SIG-M5 treated with dmso at 0.1 percent for 504 hours (cell line): ENCODE measurements at regions not wholly inside any gene's neighbourhood (a gene's known extent, or its start where the extent isn't known, plus 50 kb on each side); places are given as distances from the start of the nearest gene placed in this dataset.

ENCODE experiments used
- DNase-seq: peaks from one replicate; lab custom pipeline; 2025; ENCODE audit not compliant: unreplicated experiment; lab: John Stamatoyannopoulos, UW

DNA sequence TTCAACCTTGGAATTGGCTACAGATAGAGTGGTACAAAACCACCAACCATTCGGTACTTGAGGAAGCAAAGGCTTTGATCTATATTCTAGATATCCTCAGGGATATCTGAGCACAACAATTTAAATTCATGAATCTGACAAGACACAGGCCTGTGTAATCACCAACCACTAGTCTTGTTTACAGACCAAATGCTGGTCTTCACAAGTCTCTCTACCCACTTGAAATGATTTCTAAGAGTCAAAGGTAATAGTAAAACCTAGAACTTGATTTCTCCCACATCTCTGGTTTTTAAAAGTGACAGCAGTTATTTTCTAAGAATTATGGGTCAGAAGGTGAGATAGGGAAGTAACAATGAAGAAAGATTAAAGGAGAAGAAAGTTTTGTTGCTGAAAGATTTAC is 613.7 kb upstream of the ACVR2A start:
- DNase-seq: no peak

DNA sequence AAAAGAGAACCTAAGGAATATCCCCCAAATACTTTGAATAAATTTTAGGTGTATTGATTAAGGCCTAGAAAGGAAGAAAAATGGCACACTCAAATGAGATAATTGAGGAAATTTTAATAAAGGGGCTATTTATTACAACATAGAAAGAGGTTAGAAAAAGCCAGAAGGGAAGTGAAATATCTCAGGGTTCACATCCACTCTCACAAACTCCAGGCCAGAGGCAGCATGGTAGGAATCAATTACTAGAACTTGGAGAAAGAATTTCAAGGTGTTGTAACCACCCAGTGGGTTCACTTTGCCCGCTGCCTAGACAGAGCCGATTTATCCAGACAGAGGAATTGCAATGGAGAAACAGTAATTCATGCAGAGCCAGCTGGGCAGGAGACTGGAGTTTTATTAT is 617.5 kb upstream of the ACVR2A start:
- DNase-seq: no peak

DNA sequence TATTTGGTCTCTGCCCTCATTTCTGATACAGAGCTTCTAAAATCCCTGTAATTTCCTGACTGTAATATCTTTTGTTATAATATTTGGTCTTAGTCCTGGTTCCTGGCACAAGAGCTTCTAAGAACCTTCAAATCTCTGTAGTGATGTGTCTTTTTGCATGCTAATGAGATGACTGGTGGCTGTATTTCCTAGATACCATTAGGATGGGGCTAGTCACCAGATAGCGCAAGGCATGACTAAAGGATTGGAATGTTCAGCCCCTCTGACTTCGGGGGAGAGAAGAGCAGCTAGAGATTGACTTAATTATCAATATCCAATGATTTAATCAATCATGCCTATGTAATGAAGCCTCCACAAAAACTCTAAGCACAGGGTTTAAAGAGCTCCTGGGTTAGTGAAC is 620.8 kb upstream of the ACVR2A start:
- no peak for DNase-seq

DNA sequence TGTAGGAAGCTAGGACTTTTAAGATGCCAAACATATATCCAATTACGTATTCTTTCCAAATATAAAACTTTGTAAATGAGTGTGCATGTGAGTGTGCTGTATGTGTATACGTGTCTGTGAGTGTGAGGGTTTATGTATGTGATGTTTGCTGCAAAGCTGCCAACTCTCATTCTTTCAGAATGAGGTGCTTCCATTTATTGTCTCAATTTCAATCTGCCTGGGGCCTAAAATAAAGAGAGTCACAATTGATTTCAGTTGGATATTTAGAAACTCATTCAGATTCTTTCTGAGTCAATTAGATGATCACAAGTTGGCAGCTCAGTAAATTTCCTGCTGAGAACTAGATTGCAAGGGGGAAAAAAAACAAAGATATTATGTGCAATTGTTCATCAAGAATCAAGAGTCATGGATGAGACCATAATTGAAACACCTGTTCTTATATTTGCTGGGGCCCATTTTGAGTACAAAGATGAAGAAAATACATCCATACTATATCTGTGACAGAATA is 621.2 kb upstream of the ACVR2A start:
- no peak for DNase-seq

DNA sequence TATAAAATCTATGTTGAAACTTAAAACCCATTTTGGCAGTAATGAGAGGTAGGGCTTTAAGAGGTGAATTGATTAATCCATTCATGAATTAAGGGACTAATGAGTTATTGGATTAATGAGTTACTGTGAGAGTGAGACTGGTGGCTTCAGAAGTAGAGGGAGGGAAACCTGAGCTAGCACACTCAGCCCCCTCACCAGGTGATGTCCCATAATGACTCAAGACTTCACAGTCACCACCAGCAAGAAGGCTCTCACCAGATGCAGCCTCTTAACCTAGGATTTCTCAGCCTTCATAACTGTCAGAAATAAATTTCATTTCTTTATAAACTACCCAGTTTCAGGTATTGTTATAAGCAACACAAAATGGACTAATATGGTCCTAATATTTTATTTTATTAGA is 621.7 kb upstream of the ACVR2A start:
- DNase-seq: no peak

DNA sequence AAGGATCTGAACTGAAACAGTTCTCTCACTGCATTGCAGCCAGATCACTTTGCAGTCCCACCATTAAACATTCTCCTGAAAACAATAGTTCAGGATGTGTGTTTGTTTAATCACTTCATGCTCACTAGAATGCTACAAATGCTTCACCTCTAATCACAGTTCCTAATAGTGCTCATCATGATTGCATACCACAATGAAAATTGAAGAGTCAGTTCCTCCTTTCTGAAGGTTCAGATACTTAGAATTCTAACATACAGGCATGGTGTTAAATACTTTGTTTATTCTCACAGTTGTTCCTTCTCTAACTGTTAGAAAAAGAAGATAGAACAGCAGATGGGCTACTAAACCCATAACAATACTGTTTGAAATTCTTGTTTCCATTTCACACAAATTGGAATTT is 622.3 kb upstream of the ACVR2A start:
- no peak for DNase-seq

DNA sequence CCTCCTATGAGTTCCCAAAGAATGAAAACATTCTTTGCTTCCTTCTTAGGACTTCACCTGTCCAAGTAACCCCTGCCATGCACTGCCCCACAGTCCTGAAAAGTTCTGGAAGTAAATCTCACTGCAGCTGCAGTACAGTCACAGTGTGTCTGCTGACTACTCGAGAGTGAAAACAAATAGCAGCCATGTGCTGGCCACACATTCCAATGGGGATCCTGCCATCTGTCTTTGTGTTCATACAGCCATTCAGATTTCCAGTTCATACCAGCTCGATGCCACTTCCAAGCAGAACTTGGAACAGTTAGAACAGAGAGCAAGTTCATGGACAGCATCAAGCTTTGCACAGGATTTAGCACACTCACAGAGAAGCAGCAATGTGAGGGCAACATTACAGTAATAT is 629.9 kb upstream of the ACVR2A start:
- no peak for DNase-seq

DNA sequence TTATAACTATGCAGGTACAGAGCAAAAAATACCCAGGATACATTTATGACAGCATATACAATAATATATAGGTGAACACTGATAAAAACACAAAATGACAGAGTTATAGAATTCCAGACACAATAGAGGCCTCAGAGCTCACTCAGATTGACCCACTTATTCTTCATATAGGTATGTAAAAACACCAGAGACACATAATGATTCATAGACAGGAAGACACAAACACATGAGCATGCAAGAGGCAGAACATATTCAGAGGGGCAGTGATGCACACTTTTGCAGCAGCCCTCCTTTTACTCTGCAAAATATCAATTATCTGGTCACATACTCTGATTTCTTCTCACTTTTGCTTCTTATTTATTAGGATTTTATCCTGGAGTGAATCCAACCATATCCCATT is 633.3 kb upstream of the ACVR2A start:
- no peak for DNase-seq

DNA sequence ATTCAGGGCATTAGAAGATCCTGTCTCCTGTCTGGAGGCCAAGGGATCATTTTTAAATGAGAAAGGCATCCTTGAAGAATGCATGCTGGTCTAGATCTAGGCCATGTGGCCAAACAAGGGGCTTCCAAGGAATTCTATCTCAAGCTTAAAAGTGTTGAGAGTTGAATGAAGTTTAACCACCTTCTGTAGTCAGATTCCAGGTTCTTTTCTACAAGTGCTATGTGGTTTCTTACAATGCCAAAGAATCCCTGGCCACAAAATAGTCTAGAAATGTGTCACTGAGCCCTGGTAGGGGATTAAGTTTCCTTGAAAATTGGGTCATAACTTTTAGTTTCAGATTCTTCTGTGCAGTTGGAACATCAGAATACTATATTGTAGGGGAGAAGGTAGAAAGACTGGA is 640.7 kb upstream of the ACVR2A start:
- DNase-seq: no peak

DNA sequence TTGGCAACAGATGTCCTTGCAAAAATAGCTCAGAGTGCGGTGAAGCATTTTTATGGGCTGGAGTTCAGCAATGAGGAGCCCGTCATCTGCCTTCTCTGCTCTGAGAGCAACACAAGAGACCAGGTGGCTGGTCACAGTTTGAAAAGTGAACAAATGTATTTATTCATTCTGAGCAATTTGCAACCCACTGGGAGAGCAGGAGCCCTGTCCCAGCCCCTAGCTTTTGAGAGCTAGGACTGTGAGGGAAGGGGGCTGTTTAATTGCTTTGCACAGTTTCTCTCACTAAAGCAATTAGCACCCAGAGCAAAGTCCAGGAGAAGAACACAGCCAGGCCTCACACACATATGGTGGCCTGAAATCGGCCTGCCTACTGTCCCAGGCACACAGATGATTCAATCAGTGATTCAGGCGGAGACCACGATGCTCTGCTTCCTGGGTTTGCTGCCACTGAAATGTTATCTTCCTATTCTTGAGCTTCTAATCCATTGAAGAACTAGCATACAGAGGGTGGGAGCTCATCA is 646.1 kb upstream of the ACVR2A start:
- no peak for DNase-seq

DNA sequence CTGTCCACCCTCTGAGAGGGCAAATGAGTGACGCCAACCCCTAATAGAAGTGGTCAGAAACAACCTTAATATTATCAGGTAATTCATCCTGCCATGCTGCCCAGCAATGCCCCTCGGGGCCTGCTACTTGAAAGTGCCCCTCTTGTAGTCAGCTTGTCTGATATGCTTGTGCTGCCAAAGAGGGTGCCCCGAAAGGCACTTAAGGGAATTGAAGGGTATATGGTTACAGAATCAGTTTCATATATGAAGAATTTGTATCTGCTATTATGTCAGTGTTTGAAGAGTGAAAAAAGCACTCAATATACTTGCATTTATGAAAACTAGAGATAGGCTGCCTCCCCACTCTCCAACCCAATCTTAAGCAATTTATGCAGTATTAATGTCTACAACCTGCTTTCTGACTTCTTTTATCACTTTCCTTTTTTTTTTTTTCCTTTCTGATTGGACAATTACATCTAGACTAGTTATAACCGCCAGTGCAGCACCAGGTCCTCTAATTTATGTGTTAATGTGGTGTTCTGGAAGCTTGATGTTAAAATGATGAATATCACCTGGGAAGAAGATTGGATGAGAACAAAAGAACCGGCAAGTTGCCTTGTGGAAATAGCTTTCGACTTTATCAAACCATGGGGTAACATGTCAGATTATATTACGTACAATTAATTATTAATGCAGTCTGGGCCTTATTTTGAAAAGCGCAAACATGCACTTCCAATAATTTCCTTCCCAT is 646.9 kb upstream of the ACVR2A start:
- DNase-seq: no peak

DNA sequence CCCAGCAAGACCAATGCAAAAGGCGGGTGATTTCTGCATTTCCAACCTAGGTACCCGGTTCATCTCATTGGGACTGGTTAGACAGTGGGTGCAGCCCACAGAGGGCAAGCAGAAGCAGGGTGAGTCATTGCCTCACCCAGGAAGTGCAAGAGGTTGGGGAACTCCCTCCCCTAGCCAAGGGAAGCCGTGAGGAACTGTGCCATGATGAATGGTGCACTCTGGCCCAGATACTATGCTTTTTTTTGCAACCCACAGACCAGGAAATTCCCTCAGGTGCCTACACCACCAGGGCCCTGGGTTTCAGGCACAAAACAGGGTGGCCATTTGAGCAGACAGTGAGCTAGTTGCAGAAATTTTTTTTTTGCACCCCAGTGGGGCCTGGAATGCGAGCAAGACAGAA is 662.6 kb upstream of the ACVR2A start:
- no peak for DNase-seq

DNA sequence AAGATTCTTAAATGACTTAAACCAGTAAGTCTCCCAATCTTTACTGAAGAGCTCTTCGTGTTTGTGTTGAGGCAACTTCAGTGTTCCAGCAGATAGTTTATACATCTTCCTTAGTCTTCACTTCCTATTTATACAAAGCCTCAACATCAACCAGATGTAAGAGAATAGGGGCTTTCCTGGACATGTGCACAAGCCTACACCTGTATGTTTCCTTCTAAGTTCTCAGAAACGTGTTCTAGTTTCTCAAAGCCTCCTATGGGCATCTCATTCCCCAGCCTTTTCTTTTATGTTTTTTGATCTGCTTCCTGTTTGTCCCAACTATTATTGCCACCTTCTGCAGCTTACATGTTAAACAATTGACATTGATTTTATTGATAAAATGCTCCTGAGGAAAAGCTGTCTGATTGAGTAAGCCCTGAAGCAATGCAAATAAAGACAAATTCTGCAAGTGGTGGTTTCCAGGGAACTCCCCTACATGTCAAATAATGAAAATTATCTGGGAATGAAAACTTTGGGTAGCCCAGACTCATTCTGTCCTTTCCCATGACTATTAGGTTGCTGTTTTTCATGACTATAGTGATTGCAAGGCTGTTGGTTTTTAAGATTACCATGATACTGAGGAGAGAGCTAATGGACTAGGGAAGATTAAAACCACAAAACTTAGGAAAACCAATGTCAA is 663.3 kb upstream of the ACVR2A start:
- DNase-seq: no peak

DNA sequence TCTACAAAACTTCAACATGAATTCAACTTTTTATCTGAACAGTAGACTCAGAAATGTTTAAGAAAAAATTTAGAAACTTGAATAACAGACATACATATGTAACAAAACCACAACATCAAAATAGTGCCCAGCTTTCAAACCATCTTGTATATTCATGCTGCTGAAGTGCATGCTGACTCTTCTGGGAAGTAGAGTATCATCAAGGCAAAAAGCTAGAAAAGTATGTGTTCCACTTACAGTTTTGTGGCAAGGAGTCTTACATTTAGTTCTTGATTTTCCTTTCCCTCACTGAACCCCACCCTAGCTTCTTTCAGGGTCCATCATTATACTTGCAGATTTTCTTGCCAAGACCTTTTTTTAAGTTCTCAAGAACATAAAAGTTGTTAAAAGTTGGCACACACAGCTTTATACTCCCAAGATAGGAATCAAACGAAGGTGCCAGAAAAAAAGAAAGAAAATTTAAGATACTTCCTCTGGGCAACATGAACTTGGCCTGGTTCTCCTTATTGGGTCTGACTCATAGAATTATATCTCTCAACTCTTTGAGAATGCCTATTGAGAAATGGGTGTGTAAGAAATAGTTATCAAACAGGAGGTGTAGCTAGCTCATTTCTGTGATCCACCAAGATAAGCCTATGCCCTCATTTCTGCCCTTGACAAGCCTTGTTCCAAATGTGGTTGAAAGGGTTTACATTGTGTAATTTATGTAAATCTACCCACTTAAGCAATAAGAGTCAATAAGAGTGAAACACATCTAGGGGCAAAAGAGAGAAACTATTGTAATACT is 667.6 kb upstream of the ACVR2A start:
- no peak for DNase-seq

DNA sequence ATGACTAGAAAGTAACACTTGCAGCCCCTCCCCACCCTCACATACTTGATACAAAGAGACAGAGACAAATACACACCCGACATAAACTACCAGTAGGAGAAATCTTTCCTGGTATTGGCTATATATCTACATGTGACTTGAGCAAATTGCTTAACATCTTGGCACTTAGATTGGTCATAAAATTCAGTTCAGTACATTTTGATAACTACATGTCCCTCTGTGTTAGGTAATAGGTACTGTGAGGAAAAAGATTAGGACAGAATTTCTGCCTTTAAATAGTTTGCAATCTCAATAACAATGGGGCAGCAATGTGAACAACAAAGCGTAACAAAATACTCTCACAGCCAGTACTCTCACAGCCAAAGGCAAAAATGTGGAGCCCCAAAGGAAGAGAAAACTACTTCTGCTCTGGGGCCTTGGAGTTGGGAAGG is 670.0 kb upstream of the ACVR2A start:
- no peak for DNase-seq

DNA sequence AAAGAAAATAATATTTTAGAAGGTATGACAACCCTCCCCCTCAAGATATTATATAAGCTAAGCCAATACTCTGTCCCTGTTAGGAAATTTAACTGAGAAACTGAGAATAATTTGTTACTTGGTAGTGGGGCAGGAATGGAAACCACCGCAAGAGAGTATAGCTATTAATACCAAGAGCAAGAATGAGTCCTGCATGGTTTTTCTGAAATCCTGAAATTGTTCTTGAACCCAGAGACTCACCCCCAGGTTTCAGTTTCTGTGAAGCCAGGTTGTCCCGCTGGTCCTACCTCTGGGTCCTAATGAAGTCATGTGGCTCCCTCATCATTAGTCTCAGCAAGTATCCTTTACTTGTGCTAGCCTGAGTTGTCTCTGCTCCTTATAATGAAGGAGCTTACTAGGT is 671.0 kb upstream of the ACVR2A start:
- no peak for DNase-seq

DNA sequence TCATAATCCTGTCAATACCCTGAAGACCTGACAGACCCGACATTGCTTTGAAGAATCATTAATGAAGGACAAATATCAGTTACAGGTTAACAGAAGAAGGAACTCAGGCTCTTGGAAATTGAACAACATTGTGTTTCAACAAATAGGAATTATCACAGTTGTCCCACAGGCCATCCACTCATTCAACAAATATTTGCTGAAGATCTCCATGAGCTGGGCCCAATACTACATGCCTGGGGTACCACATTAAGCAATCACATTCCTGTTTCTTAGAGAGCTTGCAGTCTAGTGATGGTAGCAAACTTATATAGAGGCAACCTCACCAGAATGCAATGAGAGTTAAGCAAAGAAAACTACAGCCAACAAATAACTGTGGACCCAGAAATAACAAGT is 671.6 kb upstream of the ACVR2A start:
- DNase-seq: no peak

DNA sequence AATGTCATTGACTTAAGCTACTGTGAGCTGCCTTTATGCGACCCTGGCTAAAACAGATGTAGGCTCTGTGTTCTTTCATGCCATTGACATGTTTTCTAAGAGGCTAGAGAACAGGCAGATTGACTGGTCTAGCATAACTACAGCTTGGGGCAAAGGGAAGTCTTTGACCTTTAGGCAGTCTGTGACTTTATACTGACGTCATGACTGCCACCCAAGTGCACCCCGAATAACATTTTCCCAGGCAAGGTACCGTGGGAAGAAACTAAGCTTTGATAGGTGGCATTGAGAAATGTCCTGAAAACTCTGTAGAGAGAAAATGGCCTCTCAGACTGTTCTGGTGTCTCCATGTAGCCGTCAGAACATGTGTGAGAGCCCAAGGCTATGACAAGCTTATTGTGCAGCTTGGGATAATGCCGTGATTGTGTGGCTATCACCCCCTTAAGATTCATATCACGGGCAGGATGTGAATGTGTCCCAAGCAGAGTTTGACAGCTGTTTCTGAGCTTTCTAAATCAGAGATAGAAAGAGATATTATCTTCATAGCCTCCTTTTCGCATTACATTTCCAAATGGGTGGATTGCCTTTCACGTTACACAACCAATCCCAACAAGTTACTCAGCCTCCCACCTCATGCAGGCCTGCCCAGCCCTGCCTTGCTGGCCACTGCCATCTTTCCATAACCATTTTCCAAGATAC is 672.2 kb upstream of the ACVR2A start:
- no peak for DNase-seq

DNA sequence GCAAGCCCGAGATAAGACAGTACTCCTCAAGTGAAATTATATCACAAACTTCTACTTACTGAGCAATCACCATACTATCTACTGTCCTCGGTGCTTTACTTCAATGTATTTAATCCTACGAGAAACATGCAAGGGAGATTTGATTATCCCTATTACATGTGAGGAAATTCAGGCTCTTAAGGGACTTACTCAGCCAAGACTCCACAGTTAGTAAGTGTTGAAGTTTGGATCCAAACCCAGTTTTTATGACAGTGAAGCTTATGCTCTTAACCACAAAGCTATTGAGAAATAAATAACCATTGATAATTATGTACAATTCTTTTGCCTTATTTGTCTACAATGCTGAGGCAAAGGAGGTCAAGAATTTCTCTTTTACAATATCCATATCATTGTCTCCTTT is 672.9 kb upstream of the ACVR2A start:
- no peak for DNase-seq

DNA sequence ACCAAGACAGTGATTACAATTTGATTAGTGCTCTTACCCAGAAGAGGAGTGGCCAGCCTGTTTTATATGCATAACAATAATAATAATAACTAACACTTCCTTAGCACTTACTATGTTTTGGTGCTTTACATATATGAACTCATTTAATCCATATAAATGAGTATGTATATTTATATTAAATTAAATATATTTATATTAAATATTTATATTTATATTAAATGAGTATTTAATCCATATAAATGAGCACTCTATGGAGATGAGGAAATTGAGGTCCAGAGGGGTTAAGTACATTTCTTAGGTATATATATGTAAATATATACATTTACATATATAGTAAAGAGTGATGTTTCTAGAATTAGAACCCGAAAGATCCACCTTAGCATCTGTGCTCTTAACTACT is 673.9 kb upstream of the ACVR2A start:
- DNase-seq: no peak

DNA sequence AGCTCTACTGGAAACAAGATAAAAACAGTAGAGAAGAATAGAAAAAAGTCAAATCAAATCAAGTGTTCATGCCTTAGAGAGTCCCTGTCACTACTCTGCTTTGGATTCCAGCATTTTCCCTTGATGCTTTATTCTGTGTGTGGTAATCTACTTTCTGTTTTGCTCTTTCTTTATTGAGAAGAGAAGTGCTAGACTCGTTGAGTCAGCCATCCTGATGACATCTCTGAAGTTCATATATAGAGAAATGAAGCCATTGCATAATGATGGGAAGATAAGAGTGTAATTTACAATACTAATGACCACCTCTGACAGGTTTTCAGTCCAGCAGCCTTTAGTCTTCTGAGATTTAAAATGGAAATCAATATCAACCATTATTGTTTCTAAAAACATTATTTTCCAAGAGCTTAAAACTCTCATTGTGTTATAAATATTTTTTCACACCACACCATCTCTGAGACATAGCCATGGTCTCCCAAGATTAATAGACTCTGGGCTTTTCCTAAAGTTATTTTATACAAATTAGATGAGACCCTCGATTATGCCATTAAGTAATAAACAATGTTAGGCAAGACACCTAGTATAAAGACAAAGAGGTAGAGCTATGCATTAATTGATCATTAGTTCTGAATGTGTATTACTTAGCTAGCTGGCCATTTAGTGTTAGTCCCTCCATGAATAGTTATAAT is 679.0 kb upstream of the ACVR2A start:
- no peak for DNase-seq
